ENCODE measurements at regions not wholly inside any gene's neighbourhood (a gene's known extent, or its start where the extent isn't known, plus 50 kb on each side); places are given as distances from the start of the nearest gene placed in this dataset.

- no peak for DNase-seq (ENCODE audit: low read depth in 2 of 2)
Observed at GRCh38 chr11:90775567-90776165, 552.8 kb upstream of the CHORDC1 start.

GRCh38 chr11:90774727-90775566, 552.1 kb upstream of the CHORDC1 start:
- no peak for DNase-seq (ENCODE audit: low read depth in 2 of 2)

GRCh38 chr11:90770007-90770406, 547.2 kb upstream of the CHORDC1 start:
- DNase-seq (ENCODE audit: low read depth in 2 of 2), result no peak

- DNase-seq (ENCODE audit: low read depth in 2 of 2), result no peak
Observed at GRCh38 chr11:90766121-90766520, 543.3 kb upstream of the CHORDC1 start.

- DNase-seq (ENCODE audit: low read depth in 2 of 2), result no peak
Observed at GRCh38 chr11:90764691-90765090, 541.8 kb upstream of the CHORDC1 start.

GRCh38 chr11:90757849-90758494, 535.1 kb upstream of the CHORDC1 start:
- no peak for DNase-seq (ENCODE audit: low read depth in 2 of 2)

DNA sequence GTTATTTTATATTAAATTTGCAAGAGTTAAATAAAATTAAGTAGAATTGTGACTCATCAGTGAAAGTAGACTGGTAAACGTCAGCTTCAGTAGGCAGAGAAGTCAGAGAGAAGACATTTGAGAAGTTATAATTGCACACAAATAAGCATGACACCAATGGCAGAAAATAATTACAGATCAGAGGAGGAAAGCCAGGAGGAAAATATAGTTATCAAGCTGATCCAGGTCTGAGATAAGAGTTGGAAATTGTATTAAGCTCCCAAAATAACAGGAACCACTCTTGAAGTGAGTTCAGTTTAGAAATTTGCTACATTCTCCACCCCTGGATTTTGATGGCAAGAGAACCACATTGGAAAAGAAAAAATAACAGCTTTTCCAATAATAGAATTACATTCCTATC, 533.8 kb upstream of the CHORDC1 start:
- DNase-seq (ENCODE audit: low read depth in 2 of 2), result no peak

- DNase-seq (ENCODE audit: low read depth in 2 of 2), result no peak
Observed at GRCh38 chr11:90753546-90753945, 530.7 kb upstream of the CHORDC1 start.

- DNase-seq (ENCODE audit: low read depth in 2 of 2), result no peak
Observed at GRCh38 chr11:90747057-90747456, 524.2 kb upstream of the CHORDC1 start.

- no peak for DNase-seq (ENCODE audit: low read depth in 2 of 2)
Observed at GRCh38 chr11:90744169-90744568, 521.3 kb upstream of the CHORDC1 start.

GRCh38 chr11:90738799-90739198, 516.0 kb upstream of the CHORDC1 start:
- no peak for DNase-seq (ENCODE audit: low read depth in 2 of 2)

DNA sequence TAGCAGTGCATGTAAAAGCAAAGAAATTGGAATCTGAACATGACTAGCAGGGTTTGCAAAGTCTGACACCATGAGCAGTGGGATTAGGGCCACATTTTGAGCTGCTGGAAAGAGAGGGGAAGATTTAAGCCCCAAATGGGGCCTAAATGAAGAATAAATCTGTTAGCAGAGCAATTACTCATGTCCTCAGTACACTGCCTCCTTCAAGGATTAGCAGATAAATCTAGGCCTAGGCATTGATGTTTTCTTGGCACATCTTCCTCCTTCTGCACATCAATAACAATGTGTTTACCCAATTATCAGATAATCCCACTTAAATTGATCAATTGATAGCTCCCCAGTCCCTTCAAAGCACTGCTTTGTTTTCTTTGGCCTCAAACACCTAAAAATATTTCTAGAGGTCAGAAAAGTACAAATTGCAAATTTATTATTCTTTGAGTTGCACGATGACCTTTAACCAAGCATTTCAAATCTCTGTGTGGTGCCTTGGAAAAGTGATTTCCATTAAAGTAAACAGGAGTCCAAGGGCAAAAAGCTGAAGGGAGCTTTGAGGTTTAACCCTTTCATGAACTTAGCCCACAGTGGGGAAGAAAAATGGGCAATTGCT, 514.7 kb upstream of the CHORDC1 start:
- DNase-seq (ENCODE audit: low read depth in 2 of 2), result no peak

DNA sequence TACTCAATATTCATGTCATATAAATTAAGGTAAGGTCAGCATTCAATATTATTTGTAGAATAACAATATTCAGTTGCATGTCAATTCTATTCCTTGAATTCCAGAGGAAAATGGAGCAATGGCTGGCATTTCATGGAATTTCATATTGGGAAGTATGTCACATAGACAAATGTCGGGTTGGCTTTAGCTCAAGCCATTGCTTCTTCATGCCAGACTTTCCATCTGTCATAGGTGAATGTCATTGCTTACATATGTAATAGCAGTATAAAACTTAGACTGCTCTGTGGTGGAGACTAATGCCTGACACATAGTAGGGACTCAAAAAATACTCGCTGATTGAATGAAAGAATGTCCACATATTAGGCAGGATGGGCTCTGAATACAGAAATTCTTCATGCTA, 509.6 kb upstream of the CHORDC1 start:
- DNase-seq (ENCODE audit: low read depth in 2 of 2), result no peak

GRCh38 chr11:90723475-90723874, 500.6 kb upstream of the CHORDC1 start:
- no peak for DNase-seq (ENCODE audit: low read depth in 2 of 2)

- DNase-seq (ENCODE audit: low read depth in 2 of 2), result no peak
Observed at GRCh38 chr11:90722552-90723190, 499.8 kb upstream of the CHORDC1 start.

GRCh38 chr11:90717522-90717921, 494.7 kb upstream of the CHORDC1 start:
- no peak for DNase-seq (ENCODE audit: low read depth in 2 of 2)

DNA sequence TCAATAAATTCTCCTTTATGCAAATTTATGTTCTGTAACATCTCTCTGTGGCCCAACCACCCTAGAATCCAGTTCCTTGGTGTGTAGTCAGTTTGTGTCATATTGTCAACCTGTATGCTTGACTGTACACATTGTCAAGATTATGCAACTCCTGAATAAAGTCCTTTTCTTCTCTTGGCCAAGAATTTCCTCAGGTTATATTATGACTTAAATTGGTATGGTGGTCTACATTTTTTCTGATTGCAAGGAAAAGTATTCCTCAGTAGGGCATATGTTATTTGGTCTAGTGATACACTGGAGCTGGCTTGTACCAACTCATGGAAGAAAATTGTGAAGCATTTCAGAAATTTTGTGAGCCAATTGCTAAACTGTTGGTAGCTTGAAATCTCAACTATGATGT, 482.8 kb upstream of the CHORDC1 start:
- DNase-seq (ENCODE audit: low read depth in 2 of 2), result no peak

DNA sequence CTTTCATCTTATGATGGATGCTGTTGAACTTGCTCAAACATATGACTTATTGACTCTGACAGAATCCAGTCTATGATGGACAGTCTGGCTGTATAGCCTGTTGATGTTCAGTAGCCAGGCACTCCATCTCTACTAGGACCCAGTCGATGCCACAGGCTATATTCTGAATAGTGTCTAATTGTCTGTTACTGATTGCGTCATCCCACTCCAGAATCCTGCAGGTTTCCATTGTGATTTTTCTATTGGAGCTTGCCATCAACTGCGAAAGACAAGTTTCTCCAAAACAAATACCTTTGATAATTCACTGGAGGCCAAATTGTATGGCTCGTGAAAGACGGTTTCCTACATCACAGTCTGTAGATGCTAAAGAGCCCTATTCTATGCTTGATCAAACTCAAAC, 481.7 kb upstream of the CHORDC1 start:
- no peak for DNase-seq (ENCODE audit: low read depth in 2 of 2)

DNA sequence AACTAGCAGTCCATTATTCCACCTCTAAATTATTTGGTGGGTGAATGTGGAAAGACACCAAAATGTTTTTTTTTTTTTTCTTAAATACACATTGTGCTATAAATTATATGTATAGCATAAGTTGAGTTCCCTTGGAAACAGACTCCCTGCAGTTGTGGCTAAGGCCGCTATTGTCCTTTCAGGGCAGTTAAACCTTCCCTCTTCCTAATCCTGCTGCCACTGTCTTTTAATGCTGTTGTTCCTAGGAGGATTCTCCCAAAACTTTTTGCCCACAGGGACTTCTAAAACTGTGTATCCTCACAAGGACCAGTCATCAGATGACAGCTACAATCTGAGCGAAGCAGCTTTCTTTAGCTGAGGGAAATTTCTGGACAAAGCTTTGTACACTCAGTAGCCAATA, 478.9 kb upstream of the CHORDC1 start:
- DNase-seq (ENCODE audit: low read depth in 2 of 2), result no peak

DNA sequence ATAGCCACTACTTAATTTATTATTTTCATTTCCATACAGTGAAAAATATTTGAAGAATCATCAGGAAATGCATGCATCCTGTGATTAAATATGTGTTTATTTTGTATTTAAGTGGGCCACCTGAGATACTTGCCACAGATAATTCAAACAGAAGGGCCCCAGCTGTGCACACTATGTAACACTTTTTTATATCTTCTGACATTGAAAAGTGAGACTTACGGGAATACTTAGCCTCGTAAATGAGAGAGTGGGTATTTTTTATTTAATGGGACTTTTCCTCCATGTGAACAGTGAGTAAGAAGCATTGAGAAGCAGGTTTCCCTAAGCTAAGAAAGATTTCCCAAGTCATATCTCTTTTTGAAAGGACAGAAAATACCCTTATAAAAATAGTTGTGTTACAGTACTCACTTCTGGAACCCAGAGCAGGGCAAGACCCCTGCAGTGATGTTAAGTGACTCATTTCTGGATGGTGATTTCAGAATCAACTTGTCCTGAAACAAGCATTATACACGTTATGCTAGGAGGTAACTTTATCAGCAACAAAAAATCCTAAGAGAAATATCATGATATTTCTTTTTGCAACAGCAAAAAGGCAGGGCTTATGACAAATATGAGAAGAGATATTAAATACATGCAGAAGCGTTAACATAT, 478.1 kb upstream of the CHORDC1 start:
- no peak for DNase-seq (ENCODE audit: low read depth in 2 of 2)

- DNase-seq (ENCODE audit: low read depth in 2 of 2), result no peak
Observed at GRCh38 chr11:90699791-90700400, 477.0 kb upstream of the CHORDC1 start.

Data from stimulated activated CD4-positive, alpha-beta T cell treated with anti-CD3 and anti-CD28 coated beads, Interleukin-4, amount 100 ng/mL, for 48 hours (primary cell).